ENCODE measurements at regions not wholly inside any gene's neighbourhood (a gene's known extent, or its start where the extent isn't known, plus 50 kb on each side); places are given as distances from the start of the nearest gene placed in this dataset.

DNA sequence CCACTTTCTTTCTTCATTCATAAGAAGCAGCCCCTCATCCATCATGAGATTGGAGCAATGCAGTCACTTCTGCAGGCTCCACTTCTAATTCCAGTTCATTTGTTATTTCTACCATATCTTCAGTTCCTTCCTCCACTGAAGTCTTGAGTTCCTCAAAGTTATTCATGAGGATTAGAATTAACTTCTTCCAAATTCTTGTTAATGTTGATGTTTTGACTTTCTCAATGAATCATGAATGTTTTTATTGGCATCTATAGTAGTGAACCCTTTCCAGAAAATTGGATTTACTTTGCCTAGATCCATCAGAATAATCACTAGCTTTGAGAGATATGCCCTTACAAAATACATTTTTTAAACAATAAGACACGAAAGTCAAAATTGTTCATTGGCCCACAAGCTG lies 2567.7 kb upstream of the PCDH20 start:
- Histone ChIP-seq H3K4me1 (ENCODE audit: control insufficient read depth, low read length) (no peaks in the 10 kb centered on the region), H3K4me2 (ENCODE audit: low read length) (no peak overlapping the region), H4K20me1 (ENCODE audit: control insufficient read depth, insufficient read depth, low read depth, low read length) (no peaks in the 10 kb centered on the region), H3F3A (ENCODE audit: control insufficient read depth, insufficient read depth) (no peaks in the 10 kb centered on the region), H3K79me2 (ENCODE audit: control insufficient read depth, low read length) (no peaks in the 10 kb centered on the region), H3K27me3 (ENCODE audit: control insufficient read depth, low read length) (no peaks in the 10 kb centered on the region), H3K27ac (ENCODE audit: low read depth, low read length) (no peak overlapping the region), H3K9me2 (replicated peaks; ENCODE audit: control insufficient read depth, low read length) (no peaks in the 10 kb centered on the region), H3K36me3 (ENCODE audit: control insufficient read depth, low read length) (no peaks in the 10 kb centered on the region), H3K9me3 (ENCODE audit: control insufficient read depth, insufficient read depth, low read length) (no peaks in the 10 kb centered on the region), H3K4me3 (ENCODE audit: low read length) (no peak overlapping the region)
- TF ChIP-seq EZH2phosphoT487 (IDR thresholded peaks at IDR 0.05; ENCODE audit: borderline replicate concordance, low read length): no peak
- TF ChIP-seq, protein P1, sequence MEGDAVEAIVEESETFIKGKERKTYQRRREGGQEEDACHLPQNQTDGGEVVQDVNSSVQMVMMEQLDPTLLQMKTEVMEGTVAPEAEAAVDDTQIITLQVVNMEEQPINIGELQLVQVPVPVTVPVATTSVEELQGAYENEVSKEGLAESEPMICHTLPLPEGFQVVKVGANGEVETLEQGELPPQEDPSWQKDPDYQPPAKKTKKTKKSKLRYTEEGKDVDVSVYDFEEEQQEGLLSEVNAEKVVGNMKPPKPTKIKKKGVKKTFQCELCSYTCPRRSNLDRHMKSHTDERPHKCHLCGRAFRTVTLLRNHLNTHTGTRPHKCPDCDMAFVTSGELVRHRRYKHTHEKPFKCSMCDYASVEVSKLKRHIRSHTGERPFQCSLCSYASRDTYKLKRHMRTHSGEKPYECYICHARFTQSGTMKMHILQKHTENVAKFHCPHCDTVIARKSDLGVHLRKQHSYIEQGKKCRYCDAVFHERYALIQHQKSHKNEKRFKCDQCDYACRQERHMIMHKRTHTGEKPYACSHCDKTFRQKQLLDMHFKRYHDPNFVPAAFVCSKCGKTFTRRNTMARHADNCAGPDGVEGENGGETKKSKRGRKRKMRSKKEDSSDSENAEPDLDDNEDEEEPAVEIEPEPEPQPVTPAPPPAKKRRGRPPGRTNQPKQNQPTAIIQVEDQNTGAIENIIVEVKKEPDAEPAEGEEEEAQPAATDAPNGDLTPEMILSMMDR (IDR thresholded peaks at IDR 0.05; ENCODE audit: low read depth, low read length, poor library complexity, severe bottlenecking): no peak

DNA sequence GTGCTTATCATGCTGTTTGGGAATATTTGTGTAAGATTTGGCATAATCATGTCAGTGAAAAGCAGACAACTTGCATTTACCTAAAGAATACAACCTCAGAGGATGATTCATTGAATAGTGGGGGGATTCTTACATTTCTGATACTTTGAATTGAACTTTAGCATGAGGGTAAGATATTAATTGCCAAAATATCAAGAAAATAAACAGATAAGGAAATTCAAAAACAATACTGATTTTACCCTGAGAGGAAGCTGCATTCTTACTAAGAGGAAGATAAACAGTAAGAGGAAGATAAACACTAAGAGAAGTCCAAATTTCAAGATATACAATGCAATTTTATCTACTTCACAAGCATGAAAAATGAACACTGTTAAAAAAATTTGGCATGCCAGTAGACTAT lies 2564.3 kb upstream of the PCDH20 start:
- H3K27me3 ChIP-seq (ENCODE audit: control insufficient read depth, low read length): no peaks in the 10 kb centered on the region
- H3K79me2 ChIP-seq (ENCODE audit: control insufficient read depth, low read length): no peaks in the 10 kb centered on the region
- no peaks in the 10 kb centered on the region for H3K9me2 ChIP-seq (replicated peaks; ENCODE audit: control insufficient read depth, low read length)
- no peak overlapping the region for H3K4me2 ChIP-seq (ENCODE audit: low read length)
- H4K20me1 ChIP-seq (ENCODE audit: control insufficient read depth, insufficient read depth, low read depth, low read length): no peaks in the 10 kb centered on the region
- no peak overlapping the region for H3K27ac ChIP-seq (ENCODE audit: low read depth, low read length)
- H3K4me3 ChIP-seq (ENCODE audit: low read length): no peak overlapping the region
- H3K4me1 ChIP-seq (ENCODE audit: control insufficient read depth, low read length): no peaks in the 10 kb centered on the region
- TF ChIP-seq, protein P1 (IDR thresholded peaks at IDR 0.05; ENCODE audit: low read depth, low read length, poor library complexity, severe bottlenecking): no peak
- TF ChIP-seq EZH2phosphoT487 (IDR thresholded peaks at IDR 0.05; ENCODE audit: borderline replicate concordance, low read length): no peak
- no peaks in the 10 kb centered on the region for H3F3A ChIP-seq (ENCODE audit: control insufficient read depth, insufficient read depth)
- no peaks in the 10 kb centered on the region for H3K9me3 ChIP-seq (ENCODE audit: control insufficient read depth, insufficient read depth, low read length)
- H3K36me3 ChIP-seq (ENCODE audit: control insufficient read depth, low read length): no peaks in the 10 kb centered on the region

DNA sequence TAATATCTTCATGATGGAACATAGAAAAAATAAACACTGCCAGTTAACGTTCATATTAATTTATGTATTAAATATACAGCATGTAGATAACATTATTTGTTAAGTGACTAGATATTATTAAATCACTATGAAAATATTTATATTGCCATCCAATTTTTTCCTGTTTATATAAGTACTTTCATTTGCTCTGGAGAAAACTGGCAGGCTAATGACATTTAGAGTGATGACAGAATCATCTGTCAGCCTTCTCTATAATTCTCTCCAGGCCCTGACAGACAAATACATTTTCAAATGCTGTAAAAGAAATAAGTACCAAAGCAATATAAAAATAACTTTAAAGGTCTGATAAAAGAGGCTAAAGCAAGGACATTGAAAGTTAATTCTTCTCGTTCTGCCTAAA lies 2556.7 kb upstream of the PCDH20 start:
- H3K4me1 ChIP-seq (ENCODE audit: control insufficient read depth, low read length): no peaks in the 10 kb centered on the region
- H3K27me3 ChIP-seq (ENCODE audit: control insufficient read depth, low read length): no peaks in the 10 kb centered on the region
- H3K27ac ChIP-seq (ENCODE audit: low read depth, low read length): no peak overlapping the region
- H3K79me2 ChIP-seq (ENCODE audit: control insufficient read depth, low read length): no peaks in the 10 kb centered on the region
- no peaks in the 10 kb centered on the region for H4K20me1 ChIP-seq (ENCODE audit: control insufficient read depth, insufficient read depth, low read depth, low read length)
- H3K4me3 ChIP-seq (ENCODE audit: low read length): no peak overlapping the region
- no peaks in the 10 kb centered on the region for H3K36me3 ChIP-seq (ENCODE audit: control insufficient read depth, low read length)
- H3K9me2 ChIP-seq (replicated peaks; ENCODE audit: control insufficient read depth, low read length): no peaks in the 10 kb centered on the region
- no peak overlapping the region for H3K4me2 ChIP-seq (ENCODE audit: low read length)
- no peaks in the 10 kb centered on the region for H3F3A ChIP-seq (ENCODE audit: control insufficient read depth, insufficient read depth)
- no peak for TF ChIP-seq EZH2phosphoT487 (IDR thresholded peaks at IDR 0.05; ENCODE audit: borderline replicate concordance, low read length)
- TF ChIP-seq, protein P1 (IDR thresholded peaks at IDR 0.05; ENCODE audit: low read depth, low read length, poor library complexity, severe bottlenecking): no peak
- no peaks in the 10 kb centered on the region for H3K9me3 ChIP-seq (ENCODE audit: control insufficient read depth, insufficient read depth, low read length)

DNA sequence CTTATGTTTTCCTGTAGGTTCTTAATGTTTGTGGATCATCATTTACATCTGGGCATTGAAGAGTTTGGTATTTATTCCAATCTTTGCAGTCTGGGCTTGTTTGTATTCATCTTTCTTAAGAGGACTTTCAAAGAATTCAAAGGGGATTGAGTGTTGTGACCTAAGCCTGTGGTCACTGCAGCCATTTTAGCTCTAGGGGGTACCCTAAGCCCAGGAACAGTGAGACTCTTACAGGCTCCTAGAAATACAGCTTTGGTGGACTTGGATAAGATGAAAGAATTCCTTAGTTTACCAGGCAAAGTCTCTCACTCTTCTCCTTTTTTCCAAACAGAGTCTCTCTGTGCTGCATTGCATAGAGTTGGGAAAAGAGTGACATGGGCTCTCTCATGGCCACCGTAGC lies 2539.0 kb upstream of the PCDH20 start:
- H3K27ac ChIP-seq (ENCODE audit: low read depth, low read length): no peak overlapping the region
- TF ChIP-seq, protein P1 (IDR thresholded peaks at IDR 0.05; ENCODE audit: low read depth, low read length, poor library complexity, severe bottlenecking): no peak
- no peak for TF ChIP-seq EZH2phosphoT487 (IDR thresholded peaks at IDR 0.05; ENCODE audit: borderline replicate concordance, low read length)
- H3K36me3 ChIP-seq (ENCODE audit: control insufficient read depth, low read length): no peaks in the 10 kb centered on the region
- H3K79me2 ChIP-seq (ENCODE audit: control insufficient read depth, low read length): no peaks in the 10 kb centered on the region
- no peaks in the 10 kb centered on the region for H3K9me3 ChIP-seq (ENCODE audit: control insufficient read depth, insufficient read depth, low read length)
- no peaks in the 10 kb centered on the region for H3K4me1 ChIP-seq (ENCODE audit: control insufficient read depth, low read length)
- no peaks in the 10 kb centered on the region for H4K20me1 ChIP-seq (ENCODE audit: control insufficient read depth, insufficient read depth, low read depth, low read length)
- no peaks in the 10 kb centered on the region for H3K9me2 ChIP-seq (replicated peaks; ENCODE audit: control insufficient read depth, low read length)
- no peaks in the 10 kb centered on the region for H3F3A ChIP-seq (ENCODE audit: control insufficient read depth, insufficient read depth)
- H3K4me3 ChIP-seq (ENCODE audit: low read length): no peak overlapping the region
- H3K4me2 ChIP-seq (ENCODE audit: low read length): no peak overlapping the region
- no peaks in the 10 kb centered on the region for H3K27me3 ChIP-seq (ENCODE audit: control insufficient read depth, low read length)
